C4-2B (cell line): ENCODE measurements at regions not wholly inside any gene's neighbourhood (a gene's known extent, or its start where the extent isn't known, plus 50 kb on each side); places are given as distances from the start of the nearest gene placed in this dataset.
"Not testable (repeated sequence)": the region's sequence is repeated elsewhere in the genome, so short reads cannot be mapped to it uniquely, and the experiment has no call there.

Experiments used
- ZFX ChIP-seq: fragments of 450-650 bp; IDR thresholded peaks from 2 replicates; pipeline ENCODE4 v1.6.1; 2017
- TF ChIP-seq, protein P1 (sequence below): fragments of 450-650 bp; conservative IDR thresholded peaks from 2 replicates; pipeline ENCODE4 v1.5.1; 2017; ENCODE audit warnings: mild to moderate bottlenecking

DNA sequence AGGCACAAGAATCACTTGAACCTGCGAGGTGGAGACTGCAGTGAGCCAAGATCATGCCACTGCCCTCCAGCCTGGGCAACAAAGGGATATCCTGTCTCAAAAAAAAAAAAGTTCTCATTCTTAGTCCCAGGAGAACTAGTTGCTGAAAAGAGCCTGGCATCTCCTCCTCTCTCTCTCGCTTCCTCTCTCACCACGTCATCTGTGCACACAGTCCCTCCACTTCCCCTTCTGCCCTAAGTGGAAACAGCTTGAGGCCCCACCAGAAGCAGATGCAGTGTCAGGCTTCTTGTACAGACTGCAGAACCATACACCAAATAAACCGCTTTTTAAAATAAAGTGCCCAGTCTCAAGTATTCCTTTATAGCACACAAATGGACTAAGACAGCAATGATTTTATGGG lies 175.3 kb downstream of the NPIPA8 start:
- TF ChIP-seq, protein P1, sequence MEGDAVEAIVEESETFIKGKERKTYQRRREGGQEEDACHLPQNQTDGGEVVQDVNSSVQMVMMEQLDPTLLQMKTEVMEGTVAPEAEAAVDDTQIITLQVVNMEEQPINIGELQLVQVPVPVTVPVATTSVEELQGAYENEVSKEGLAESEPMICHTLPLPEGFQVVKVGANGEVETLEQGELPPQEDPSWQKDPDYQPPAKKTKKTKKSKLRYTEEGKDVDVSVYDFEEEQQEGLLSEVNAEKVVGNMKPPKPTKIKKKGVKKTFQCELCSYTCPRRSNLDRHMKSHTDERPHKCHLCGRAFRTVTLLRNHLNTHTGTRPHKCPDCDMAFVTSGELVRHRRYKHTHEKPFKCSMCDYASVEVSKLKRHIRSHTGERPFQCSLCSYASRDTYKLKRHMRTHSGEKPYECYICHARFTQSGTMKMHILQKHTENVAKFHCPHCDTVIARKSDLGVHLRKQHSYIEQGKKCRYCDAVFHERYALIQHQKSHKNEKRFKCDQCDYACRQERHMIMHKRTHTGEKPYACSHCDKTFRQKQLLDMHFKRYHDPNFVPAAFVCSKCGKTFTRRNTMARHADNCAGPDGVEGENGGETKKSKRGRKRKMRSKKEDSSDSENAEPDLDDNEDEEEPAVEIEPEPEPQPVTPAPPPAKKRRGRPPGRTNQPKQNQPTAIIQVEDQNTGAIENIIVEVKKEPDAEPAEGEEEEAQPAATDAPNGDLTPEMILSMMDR: not testable (repeated sequence)
- TF ChIP-seq ZFX: not testable (repeated sequence)
